ENCODE measurements at regions not wholly inside any gene's neighbourhood (a gene's known extent, or its start where the extent isn't known, plus 50 kb on each side); places are given as distances from the start of the nearest gene placed in this dataset.

DNA sequence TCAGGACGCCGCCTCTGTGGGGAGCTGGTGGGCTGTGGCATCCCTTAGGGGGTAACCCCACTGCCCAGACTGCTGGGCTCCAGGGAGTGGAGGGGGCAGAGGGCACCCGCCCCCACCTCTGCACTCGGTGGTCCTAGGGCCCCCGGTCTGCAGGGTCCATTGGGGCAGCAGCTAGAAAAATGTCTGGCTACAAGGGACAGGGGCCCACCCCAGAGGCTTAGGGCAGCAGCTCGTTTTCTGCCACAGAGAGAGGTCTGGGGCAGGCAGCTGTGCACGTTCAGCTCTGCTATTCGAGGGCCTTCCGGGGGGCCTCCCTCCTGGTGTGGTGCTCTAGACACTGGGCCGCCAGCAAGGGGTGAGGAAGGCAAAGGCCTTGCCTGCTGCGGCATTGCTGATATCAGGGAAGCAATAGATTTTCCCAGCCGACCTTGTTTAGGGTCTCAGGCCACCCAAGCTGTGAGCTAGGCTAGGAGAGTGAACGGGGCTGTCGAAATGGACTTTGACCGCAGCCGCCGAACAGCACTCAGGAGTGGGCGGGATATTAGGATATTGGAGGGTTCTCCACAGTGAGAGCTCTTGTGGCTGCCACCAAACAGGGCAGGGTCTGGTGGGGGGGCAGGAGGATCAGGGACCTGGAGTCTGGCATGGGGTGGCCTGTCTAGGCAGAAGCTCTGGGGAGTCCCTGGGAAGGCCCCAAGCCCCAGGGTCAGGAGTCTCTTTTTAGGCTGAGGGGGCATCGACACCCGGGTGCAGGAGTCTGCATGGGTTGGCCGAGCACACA lies 61.4 kb upstream of the KLF13 start:
- DNase-seq, result no peak

GRCh38 chr15:31265871-31266711 lies 60.5 kb upstream of the KLF13 start:
- DNase-seq, result no peak

DNA sequence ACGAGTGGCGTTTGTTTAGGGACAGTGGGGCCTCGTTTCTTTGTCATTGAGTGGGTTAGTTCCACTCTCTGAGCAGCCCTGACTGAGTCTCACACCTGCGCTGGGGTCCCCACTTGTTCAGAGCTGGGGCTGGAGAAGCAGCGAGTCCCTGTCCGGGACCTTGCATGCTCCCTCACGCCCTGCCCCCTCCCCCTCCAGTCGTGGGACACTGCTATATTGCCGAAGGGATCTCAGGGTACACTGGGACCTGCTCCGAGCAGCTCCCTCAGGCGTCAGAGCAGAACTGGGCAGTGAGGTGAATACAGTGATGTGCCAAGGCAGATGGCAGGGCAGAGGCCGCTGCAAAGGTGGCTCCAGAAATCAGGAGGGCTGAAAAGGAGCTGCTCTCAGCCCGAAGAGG lies 59.9 kb upstream of the KLF13 start:
- DNase-seq, result no peak

GRCh38 chr15:31267161-31268107 lies 59.2 kb upstream of the KLF13 start:
- no peak for DNase-seq

DNA sequence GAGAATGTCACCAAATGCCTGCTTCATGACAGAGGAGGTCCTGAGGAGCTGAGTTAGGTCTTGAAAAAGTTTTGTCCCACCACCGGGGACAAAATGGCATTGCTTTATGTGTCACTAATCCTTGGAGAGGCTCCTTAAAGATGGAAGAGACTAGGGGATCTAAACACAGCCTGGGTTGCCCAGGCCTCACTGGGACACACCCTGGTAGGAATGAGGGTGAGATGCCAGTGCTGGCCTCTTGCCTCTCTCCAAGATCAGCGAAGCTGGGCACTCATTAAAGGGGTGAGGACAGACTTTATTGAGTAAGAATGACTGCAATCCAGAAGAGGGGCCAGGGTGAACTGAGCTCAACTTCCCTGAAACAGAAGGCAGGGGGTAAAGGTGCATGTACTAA lies 58.5 kb upstream of the KLF13 start:
- DNase-seq, result no peak

DNA sequence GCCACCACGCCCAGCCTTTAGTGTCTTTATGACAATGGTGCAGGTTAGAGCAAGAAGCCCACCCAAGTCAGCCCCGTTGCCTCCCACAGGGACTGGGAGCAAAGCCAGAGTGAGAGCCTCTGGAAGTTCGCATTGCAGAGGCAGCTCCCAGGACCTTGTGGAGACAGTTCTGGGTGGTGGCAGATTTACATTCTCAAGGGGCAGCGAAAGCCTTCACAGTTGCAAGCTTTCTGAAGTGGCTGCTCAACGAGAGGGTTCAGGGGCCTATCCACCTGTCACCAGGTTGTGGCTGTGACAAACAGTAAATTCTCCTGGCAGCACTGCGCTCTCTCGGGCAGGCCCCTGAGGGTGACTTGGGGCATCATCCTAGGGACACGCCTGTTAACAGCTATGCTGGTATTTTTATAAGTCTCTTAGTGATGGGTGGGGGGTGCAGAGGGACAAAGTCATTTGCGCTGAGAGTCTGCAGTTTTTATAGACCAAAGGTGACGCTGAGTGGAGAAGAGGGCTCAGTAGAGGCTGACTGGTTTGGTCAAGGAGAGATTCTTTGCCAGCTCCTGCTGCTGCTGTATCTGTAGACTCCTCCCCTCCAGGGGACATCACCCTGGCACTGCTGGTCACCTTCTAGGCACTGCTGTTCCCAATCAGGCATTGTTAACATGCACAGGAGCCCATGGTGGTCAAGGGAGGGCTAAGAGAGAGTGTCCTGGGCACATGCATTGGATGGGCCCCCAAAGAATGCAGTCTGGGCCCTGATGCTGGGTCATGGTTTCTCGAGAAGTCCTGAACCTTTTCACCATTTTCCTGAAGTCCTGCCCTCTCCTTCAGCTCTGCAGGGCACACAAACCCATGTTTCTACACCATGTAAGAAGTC lies 57.5 kb upstream of the KLF13 start:
- no peak for DNase-seq

DNA sequence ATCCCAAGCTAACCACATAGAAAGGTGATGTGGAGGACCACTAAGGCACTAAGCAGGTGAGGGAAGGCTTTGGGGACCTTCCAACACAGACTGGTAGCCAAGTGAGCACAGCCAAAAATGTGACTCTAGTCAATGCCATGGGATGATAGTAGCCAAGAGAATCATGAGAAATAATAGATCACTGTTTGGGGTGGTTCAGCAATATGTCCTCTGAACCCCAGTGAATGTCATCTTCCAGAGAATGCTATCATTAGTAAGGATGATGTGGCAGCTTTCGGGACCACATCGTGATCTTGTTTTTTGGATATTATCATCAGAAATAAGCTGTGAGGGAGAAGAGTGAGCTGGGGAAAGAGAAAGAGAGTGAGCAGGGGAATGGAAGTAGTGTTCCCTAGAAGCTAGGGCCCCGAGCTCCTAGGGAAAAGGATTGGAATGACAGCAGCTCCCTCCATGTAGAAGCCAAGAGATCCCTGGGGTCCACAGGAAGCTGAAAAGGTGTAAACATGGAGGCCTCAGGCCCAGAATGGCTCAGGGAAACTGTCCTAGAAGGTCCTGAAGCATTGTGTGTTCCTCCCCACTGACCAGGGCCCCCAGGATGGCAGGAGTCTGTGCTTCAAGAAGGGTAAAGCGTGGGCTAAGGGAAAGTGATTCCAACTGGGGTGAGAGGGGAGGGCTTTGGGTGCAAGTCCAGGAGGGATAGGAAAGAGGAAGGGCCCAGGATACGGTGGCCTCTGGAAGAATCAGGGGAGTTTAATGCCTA lies 56.6 kb upstream of the KLF13 start:
- no peak for DNase-seq

DNA sequence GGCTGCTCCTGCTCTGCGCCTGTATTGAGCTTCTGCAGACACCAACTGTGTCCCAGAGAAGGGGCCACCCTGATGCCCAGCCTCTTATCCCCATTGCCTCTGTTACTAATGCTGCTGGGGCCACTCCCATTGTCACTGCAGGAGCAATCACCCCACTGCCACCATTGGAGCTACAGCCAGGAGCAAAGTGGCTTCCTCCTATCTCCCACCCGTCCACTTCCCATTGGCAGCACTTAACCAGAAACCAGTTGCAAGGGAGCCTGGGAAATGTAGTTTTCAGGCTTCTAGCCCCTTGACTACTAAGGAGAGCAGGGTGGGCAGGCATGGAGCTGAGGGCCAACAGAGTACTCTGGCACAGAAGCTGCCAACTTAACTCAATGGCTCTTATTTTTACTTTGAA lies 55.9 kb upstream of the KLF13 start:
- no peak for DNase-seq

GRCh38 chr15:31271224-31271635 lies 55.4 kb upstream of the KLF13 start:
- no peak for DNase-seq

DNA sequence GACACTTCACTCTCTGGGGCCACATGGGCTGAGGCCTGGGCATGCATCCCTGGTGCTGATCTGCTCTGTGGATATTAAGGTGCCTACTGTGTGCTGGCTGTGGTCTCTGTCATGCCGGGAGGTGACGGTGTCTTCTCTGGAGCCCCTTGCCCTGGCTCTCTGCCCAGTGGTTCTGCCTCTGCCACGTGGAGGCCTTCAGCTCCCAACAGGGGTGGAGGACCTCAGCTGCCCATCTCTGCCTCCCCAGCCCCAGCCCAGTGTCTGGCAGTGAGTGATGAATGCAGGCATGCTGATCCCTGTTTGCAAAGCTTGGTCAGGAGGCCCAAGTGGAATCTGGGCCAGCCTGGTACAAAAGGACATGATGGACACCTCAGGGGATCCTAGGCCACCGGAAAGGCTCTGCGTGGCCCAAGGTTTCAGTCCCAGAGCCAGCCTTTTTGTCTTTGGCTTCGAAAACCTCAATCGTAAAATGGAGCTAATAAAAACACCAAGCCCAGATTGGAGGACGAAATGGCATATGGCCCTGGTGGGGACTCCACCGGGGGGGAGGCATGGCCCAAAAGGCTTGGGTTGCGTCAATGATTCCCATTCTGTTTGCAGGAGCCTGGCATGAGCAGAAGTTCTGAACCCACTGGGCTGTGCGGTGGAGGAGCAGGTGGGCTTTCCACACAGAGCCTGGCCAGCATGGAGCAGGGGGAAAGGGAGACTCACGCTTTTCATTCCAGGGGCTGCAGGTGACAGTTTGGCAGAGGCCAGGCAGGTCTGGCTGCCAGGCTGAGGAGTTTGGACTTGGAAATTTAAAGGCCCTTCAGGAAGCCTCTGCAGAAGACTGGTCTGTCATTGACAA lies 54.7 kb upstream of the KLF13 start:
- no peak for DNase-seq

DNA sequence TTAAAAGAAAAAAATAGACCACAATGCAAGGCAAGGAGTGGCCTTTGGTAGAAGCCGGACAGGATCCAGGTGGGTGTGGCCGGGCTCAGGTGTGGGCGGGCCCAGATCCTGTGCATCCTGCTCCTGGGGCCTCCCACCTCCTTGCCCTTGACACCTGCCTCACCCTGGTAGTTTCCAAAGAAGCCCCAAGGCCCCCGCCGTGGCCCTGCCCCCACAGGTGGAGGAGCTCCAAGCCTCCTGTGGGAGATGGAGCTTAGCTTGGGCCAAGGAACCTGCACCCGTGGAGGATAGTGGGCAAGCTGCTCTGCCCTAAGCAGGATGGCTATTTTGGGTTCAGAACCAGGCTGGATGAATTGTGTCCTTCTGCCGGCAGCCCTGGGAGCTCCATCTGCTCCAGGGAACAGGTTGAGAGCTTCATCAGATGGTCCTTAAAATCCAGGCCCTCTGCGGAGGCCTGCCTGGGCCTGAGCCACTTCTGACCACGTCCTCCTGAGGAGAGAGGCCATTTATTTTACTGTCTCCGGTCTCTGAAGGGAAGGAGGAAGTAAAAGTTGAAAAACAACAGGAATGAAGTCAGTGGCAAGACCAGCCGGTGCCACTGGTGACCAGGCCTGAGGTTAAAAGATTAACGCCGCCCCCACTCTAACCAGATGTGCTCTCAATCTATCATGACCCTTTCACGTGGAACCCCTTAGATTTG lies 53.9 kb upstream of the KLF13 start:
- DNase-seq, result no peak

DNA sequence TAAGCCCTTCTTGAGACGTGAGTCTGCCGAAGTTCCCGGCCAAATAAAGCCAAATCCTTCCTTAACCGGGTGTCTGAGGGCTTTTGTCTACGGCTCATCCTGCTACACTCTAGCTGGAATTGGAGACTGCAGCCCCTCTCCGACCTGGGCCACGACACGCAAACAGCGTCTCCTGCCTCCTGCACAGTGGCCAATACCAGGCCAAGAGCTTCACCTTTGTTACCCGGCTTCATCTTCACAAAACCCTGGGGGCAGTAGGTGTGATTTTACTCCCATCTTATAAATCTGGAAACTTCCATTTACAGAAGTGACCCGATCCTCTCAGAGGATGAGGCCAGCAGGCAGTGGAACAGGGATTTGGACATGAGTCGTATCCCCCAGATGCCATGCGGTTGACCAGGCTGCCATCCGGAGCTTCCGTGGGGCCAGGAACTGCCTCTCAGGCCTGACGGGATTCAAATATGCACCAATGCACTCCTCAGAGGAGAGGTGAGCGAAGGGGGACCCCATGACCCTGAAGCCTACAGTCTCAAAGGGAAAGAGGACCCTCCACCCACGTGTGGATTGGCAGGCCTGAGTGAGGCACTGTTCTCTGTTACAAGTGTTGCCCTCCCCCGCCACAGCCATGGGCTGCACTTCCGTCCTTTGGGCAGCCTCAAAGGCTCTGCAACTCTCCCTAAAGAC lies 53.2 kb upstream of the KLF13 start:
- DNase-seq, result no peak

GRCh38 chr15:31274496-31275330 lies 51.9 kb upstream of the KLF13 start:
- DNase-seq, result no peak

DNA sequence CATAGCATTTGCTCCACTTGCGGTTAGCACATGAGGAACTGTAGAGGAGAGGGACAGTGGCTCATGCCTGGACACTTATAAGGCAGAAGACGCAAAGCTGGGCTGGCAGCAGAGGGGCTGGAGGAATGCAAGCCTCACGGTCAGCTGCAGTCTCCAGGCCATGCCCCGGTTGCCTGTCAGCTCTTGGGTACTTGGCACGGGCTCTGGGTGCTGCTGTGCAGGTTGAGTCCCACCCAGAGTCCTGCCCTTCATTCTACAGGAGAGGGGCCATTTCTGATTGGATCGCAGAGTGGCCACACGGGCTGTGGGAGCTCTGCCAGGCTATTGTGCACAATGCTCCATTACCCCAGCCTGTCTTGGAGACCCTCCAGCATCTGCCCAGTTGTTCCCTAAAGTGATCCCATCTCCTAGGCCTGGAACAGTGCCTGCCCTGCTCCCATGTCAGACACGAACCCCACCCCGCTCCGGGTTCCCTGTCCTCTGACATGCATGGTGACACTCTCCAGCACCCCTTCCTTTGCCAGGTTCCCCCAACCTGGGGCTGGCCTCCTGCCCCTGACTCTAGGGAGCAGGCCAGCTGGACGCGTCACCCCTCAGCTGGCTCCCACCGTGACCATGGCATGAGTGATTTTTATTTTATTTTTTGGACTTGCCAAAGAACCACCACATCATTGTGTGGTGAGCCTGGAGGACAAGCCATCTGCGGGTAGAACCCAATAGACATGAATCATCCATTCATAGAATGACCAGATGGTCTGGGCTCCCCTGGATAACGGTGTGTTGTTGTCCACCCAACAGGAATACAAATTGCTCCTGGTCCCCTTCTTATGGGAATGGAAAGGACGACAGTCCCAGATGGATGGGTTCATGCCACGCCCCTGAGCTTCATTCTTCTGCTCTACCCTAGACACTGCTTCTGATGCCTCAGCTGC lies 51.0 kb upstream of the KLF13 start:
- DNase-seq, result no peak

- DNase-seq, result no peak
These were observed 49.9 kb upstream of the KLF13 start for GRCh38 chr15:31276596-31277298.
